Heart left ventricle (tissue), 13 donors: ENCODE measurements at regions not wholly inside any gene's neighbourhood (a gene's known extent, or its start where the extent isn't known, plus 50 kb on each side); places are given as distances from the start of the nearest gene placed in this dataset.

Source experiments
- POLR2A ChIP-seq, 2 donors: fragments of 450-650 bp; IDR thresholded peaks; one replicate each; pipeline ENCODE4 v1.6.1; 2017; ENCODE audit warnings: antibody characterized with exemption in 2 of 2, mild to moderate bottlenecking in 2 of 2, moderate library complexity in 2 of 2
- TF ChIP-seq, protein P1 (sequence below), 12 donors: fragments of 200-600 bp; sonication (generic) in 4 of 12; IDR thresholded peaks; one replicate each; pipeline versions ENCODE4 v1.5.0 to v1.8.0; 2018 to 2022; ENCODE audit warnings: antibody characterized with exemption in 12 of 12, mild to moderate bottlenecking in 5 of 12
- donor health status: ischemic (EF 13 %, LVEDD 7.1; RV severe dilation, severe dysfunction).
- donor health status: DM: no; HTN: yes; CAD: no.
- donor health status: DM: no; HTN: no; CAD: no.
- donor health status: ischemic (EF 25% LVEDD 6.9; RV normal size, moderate dysfunction).
- donor health status: ischemic (EF 25% LVEDD 5.7; RV mildly dilated, moderate dysfunction).
- donor health status: ischemic (EF 35%, LVEDD 5.7; RV mildly dilated, moderate dysfunction).
- donor health status: nonischemic (EF 11% LVEDD 7.7; RV severe dilation, severe dysfunction).
- donor health status: DM: yes; HTN: yes; CAD: no.
- donor health status: PGD.
- donor health status: ischemic (EF 29% LVEDD 5.4; RV normal size, mild dysfunction).
- donor health status: nonischemic (EF 23%, LVEDD 6.1; RV moderate dilation, normal function).

DNA sequence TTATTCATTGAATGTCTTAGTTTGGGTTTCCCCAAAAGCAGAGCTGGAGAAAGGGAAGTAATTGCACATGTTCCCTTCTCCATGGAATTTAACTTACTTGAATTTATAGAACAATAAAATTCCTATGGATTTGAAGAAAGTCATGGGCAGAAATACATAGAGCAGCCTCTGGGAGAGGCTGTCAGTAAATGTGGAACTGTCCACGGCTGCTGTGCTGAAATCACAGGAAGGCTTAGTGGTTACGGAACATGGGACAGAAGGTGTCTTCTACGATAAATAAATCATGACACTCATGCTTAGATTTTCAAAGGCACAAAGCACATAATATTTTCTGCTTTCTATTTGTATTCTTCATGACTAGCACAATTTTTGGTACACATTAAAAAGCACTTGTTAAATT, 440.6 kb upstream of the IZUMO3 start:
- TF ChIP-seq POLR2A (IDR thresholded peaks at IDR 0.05), result no peak
- TF ChIP-seq, protein P1, sequence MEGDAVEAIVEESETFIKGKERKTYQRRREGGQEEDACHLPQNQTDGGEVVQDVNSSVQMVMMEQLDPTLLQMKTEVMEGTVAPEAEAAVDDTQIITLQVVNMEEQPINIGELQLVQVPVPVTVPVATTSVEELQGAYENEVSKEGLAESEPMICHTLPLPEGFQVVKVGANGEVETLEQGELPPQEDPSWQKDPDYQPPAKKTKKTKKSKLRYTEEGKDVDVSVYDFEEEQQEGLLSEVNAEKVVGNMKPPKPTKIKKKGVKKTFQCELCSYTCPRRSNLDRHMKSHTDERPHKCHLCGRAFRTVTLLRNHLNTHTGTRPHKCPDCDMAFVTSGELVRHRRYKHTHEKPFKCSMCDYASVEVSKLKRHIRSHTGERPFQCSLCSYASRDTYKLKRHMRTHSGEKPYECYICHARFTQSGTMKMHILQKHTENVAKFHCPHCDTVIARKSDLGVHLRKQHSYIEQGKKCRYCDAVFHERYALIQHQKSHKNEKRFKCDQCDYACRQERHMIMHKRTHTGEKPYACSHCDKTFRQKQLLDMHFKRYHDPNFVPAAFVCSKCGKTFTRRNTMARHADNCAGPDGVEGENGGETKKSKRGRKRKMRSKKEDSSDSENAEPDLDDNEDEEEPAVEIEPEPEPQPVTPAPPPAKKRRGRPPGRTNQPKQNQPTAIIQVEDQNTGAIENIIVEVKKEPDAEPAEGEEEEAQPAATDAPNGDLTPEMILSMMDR (IDR thresholded peaks at IDR 0.05), result no peak
